SU-DHL-6 (cell line): ENCODE measurements at regions not wholly inside any gene's neighbourhood (a gene's known extent, or its start where the extent isn't known, plus 50 kb on each side); places are given as distances from the start of the nearest gene placed in this dataset.
"Not testable (repeated sequence)": the region's sequence is repeated elsewhere in the genome, so short reads cannot be mapped to it uniquely, and the experiment has no call there.

Source experiments
- CTCF ChIP-seq: fragments of 200-600 bp; sonication (generic); IDR thresholded peaks from one replicate; pipeline ENCODE4 v1.5.1; 2017; ENCODE audit warnings: antibody characterized with exemption, mild to moderate bottlenecking, low read length, moderate library complexity; ENCODE audit not compliant: insufficient read depth, poor library complexity, severe bottlenecking
- EZH2phosphoT487 ChIP-seq: fragments of 200-600 bp; sonication (generic), shearing (Covaris generic); conservative IDR thresholded peaks from 2 replicates; pipeline ENCODE4 v1.6.1; 2018; ENCODE audit warnings: mild to moderate bottlenecking, antibody characterized with exemption, low read length, moderate library complexity, mixed read lengths

- TF ChIP-seq CTCF, EZH2phosphoT487: not testable (repeated sequence)
Observed at GRCh38 chr16:18131587-18131986, 204.9 kb downstream of the NPIPA8 start.
